ENCODE measurements at regions not wholly inside any gene's neighbourhood (a gene's known extent, or its start where the extent isn't known, plus 50 kb on each side); places are given as distances from the start of the nearest gene placed in this dataset.
A peak's percentile ranks its signal among the peaks of the same experiment; 100 is the strongest.
"Not testable (repeated sequence)": the region's sequence is repeated elsewhere in the genome, so short reads cannot be mapped to it uniquely, and the experiment has no call there.

GRCh38 chr15:62324382-62324781, 159.3 kb upstream of the C2CD4B start:
- DNase-seq: no peak

DNA sequence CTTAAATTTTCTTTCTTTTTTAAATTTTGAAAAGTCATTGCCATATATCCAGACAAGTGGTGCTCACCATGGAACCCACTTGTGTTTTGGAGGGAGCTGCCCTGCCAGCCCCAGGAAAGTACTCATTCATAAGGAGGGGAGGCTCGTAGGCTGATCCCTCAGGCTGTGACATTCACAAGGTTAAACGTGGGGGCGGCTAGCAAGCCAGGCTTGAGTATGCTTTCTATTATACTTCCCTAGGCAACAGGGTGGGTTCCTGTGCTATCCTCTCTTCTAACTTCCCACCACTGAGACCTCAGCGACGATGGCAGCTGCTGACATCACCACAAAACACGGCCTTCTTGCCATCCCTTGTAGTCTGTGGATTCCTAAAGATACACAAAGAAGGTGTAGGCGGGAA, 160.5 kb upstream of the C2CD4B start:
- DNase-seq: no peak

GRCh38 chr15:62326460-62327011, 161.5 kb upstream of the C2CD4B start:
- DNase-seq: no peak

- no peak for DNase-seq
These were observed 162.3 kb upstream of the C2CD4B start for GRCh38 chr15:62327406-62327805.

GRCh38 chr15:62332472-62332871, 167.4 kb upstream of the C2CD4B start:
- DNase-seq: not testable (repeated sequence)

- no peak for DNase-seq
These were observed 169.5 kb upstream of the C2CD4B start for GRCh38 chr15:62334536-62334935.

DNA sequence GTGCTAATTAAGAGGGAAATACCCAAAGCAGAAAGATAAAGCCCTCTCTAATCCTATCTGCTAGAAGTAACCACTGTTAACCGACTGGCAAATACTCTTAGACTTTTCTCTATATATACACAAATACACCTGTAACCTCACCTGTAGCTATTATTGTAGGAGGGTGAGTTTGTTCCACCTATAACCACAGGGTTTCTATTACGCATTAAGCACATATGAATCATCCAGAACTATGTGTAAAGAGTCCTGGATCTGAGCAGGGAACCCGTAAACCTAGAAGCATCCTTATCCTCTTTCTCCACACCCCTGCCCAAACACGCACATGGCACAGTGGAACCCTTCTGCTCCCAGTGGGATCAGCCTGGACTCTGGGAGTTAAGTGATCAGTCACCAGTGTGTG, 172.8 kb upstream of the C2CD4B start:
- DNase-seq: no peak

DNA sequence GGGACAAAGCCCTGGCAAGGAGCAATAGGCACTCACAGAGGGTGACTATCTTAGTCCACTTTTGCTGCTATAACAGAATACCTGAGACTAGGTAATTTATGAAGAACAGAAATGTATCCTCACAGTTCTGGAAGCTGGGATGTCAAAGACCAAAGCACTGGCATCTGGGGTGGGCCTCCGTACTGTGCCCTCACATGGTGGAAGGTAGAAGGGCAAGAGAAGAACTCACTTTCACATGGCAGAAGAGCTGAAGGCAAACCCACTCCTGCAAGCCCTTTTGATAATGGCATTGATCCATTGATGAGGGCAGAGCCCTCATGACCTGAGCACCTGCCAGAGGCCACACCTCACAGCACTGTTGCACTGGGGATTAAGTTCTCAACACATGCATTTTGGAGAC, 173.4 kb upstream of the C2CD4B start:
- DNase-seq: no peak

DNA sequence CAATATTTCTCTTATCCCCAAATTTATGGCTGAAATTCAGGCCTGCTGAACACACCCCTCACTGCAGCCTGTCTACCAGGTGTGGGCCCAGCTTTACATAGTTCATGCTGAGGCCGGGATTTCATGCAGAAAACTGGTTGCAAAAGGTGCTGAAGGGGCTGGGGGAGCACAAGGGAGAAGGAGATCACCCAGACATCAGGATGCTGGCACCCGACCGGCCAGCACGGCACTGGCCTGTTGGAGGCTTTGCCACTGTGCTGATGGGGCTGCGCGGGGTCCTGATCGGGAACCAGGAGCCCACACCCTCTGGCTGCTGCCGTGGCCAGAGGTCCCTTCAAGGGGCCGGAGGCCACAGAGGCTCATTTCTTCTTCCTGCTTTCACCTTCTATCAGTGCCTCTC, 177.9 kb upstream of the C2CD4B start:
- no peak for DNase-seq

DNA sequence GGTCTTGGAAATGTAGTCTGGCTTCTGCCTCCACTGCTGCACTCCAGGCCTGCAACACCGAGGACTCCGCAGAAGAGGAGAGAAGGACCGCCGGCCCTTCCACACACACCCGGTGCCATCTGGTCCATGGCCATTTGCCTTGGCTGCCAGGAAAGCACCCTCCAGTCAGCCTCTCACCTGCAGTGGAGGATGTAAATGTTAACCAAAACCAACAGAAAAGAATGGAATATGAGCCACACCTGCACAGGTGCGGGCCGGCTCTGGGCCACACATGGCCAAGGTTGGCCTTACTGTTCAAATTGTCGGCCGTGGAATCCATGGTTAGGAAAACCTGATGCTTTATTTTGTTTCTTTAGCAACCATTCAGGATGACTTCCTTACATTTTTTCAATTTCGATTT, 178.3 kb upstream of the C2CD4B start:
- DNase-seq: peak; percentile 21

DNA sequence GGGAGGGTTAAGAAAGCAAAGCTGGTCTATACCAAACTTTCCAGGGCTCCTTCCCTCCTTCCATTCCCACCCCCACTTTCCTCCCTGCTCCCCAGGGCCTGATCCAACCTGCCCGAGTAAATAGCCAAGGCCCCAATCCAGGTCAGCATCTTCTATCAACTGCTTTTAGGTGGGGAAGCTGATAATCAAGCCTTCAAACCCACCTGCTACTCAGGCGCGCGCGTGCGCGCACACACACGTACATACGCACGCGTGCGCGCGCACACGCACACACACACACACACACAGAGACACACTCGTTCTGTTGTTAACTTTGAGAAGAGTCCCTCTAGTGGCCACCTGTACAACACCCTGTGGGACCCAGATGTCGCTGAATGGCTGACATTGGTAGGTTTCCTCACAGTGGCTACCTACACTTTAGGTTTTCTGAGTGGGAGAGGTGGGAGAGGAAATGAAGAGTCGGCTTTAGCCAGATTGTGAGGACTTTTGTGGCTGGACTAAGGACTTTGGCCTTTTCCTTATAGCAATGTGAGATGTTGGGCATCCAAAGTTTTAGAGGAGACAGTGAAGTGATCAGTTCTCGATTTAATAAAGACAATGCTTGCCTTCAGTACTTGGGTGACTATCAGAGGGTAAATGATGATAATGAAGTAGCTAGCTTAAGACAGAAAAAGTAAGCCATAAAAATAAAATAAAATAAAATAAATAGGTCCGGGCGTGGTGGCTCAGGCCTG, 179.9 kb upstream of the C2CD4B start:
- DNase-seq: peak; percentile 78

- DNase-seq: no peak
These were observed 181.1 kb upstream of the C2CD4B start for GRCh38 chr15:62346168-62346567.

DNA sequence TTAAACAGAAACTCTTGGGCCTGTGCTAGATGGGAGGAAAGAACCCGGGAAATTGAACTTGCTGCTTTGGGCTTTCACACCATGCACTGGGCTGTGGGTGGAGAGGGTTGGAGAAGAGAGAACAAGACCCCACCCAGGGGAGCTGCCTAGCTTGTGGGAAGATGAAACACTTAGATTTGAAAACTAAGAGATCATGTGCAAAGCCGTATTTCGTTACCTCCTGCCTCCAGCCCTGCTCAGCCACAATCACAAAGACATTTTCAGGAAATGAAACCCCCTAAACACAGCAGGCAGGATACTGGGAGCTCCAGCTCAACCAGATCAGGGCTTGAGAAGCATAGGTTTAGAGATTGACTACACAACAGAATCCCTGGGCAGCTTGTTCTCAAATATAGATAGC, 183.0 kb upstream of the C2CD4B start:
- no peak for DNase-seq

DNA sequence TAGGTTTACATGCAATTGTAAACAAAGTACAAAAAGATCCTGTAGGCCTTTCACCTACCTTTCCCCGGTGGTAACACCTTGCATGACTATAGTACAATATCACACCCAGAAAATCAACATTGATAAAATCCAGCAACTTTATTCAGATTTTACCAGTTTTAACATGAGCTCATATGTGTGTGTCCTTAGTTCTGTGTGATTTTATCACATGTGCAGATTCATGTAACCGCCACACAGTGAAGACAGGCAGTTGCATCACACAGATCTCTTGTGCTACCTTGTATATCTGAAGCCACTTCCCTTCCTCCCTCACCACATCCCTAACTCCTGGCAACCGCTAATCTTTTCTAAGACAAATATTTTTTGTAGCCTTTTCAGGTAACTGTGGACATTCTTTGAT, 183.5 kb upstream of the C2CD4B start:
- no peak for DNase-seq

DNA sequence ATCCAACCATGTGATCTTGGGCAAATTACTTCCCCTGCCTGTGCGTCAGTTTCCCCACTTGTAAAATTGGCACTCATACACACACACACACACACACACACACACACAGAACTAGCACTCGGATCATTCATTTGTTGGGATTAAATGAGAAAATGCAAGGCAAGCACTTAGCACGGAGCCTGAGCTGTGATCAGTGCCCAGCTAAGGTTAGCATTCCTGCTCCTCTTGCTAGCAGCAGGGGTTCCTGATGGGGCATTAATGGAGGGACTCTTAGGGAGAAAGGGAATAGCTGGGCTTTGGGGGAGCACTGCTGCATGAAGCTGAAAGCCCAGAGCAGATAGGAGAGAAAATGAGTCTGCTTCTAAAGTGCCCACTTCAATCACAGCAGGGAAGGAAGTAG, 187.7 kb upstream of the C2CD4B start:
- DNase-seq: no peak

- DNase-seq: no peak
These were observed 192.3 kb upstream of the C2CD4B start for GRCh38 chr15:62357431-62357830.

DNA sequence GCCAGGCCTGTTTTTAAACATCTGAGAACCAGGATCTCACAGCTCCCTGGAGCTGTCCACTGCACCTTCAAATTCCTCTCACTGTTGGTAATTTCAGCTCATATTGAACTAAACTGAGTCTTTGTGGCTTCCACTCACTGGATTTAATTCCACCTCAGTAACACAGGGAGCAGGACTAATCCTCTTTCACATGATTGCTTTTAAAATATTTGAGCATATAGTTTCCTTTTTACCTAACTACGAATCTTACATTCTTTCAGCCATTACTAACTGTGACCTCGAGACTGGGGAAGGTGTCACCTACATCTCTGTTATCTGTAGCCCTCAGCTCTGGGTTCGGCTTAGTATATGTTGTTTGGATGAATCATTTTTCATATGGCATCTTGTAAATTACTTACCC, 194.3 kb upstream of the C2CD4B start:
- no peak for DNase-seq

- no peak for DNase-seq
These were observed 195.4 kb upstream of the C2CD4B start for GRCh38 chr15:62360332-62361097.

- DNase-seq: no peak
These were observed 197.1 kb upstream of the C2CD4B start for GRCh38 chr15:62362144-62362543.

DNA sequence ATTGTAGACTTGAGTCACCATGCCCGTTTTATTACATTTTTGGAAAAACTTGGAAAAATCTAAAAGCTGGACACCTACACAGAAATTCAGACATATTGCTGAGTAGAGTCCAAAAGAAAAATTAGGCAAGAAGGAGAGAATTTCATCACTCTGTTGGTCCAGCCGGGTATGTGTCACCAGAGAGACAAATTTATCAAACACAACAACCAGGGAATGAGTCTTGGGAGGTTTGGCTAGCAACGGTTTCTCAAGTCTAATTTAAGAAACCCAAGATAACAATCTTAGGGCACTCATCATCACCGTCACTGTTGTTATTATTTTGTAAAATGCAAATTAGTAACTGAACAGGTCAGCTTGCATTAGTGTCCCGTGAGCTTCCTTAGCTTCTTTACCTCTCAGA, 197.5 kb upstream of the C2CD4B start:
- DNase-seq: no peak

DNA sequence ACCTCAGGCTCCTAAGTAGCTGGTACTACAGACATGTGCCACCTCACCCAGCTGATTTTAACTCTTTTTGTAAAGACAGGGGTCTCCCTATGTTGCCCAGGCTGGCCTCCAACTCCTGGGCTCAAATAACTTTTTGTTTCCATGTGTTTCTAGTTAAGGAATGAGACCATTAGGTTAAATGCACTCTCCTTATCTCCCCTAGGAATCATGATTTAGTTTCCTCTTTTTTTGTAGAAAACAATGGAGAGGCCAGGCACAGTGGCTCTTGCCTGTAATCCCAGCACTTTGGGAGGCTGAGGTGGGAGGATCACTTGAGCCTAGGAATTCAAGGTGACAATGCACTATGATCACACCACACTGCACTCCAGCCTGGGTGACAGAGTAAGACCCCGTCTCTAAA, 198.8 kb upstream of the C2CD4B start:
- no peak for DNase-seq

- peak; percentile 13 for DNase-seq
These were observed 200.8 kb upstream of the C2CD4B start for GRCh38 chr15:62365795-62366442.

GRCh38 chr15:62369454-62369853, 204.4 kb upstream of the C2CD4B start:
- DNase-seq: no peak

GRCh38 chr15:62371683-62372082, 206.6 kb upstream of the C2CD4B start:
- DNase-seq: not testable (repeated sequence)

Measured in NCI-H526 treated with DMSO at 0.1 percent for 48 hours (cell line).